ENCODE measurements at regions not wholly inside any gene's neighbourhood (a gene's known extent, or its start where the extent isn't known, plus 50 kb on each side); places are given as distances from the start of the nearest gene placed in this dataset.

DNA sequence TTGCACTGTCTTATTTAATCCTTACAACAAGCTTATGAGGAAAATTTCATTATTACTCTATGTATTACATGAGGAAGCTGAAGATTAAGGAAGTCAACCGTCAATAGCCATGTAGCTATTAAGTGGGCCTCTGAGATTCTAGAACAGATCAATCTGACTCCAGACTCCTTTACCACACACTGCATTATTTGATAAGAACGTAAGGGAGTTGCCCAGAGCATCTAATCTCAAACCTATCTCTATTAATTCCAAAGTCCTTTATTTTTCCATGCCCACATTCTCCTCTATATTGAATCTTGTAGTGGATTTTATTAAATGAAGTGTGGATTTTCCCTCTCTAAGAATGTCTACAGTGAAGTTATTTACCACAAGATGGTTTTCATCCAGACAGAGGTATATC, 118.2 kb upstream of the MTAP start:
- TF ChIP-seq, protein P1, sequence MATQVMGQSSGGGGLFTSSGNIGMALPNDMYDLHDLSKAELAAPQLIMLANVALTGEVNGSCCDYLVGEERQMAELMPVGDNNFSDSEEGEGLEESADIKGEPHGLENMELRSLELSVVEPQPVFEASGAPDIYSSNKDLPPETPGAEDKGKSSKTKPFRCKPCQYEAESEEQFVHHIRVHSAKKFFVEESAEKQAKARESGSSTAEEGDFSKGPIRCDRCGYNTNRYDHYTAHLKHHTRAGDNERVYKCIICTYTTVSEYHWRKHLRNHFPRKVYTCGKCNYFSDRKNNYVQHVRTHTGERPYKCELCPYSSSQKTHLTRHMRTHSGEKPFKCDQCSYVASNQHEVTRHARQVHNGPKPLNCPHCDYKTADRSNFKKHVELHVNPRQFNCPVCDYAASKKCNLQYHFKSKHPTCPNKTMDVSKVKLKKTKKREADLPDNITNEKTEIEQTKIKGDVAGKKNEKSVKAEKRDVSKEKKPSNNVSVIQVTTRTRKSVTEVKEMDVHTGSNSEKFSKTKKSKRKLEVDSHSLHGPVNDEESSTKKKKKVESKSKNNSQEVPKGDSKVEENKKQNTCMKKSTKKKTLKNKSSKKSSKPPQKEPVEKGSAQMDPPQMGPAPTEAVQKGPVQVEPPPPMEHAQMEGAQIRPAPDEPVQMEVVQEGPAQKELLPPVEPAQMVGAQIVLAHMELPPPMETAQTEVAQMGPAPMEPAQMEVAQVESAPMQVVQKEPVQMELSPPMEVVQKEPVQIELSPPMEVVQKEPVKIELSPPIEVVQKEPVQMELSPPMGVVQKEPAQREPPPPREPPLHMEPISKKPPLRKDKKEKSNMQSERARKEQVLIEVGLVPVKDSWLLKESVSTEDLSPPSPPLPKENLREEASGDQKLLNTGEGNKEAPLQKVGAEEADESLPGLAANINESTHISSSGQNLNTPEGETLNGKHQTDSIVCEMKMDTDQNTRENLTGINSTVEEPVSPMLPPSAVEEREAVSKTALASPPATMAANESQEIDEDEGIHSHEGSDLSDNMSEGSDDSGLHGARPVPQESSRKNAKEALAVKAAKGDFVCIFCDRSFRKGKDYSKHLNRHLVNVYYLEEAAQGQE (IDR thresholded peaks at IDR 0.05; ENCODE audit: insufficient read depth in 1 of 2, low read depth in 2 of 2, low read length in 2 of 2) = no peak
- TF ChIP-seq POLR2AphosphoS5 (IDR thresholded peaks at IDR 0.05; ENCODE audit: low read depth, low read length) = no peak
